ENCODE measurements at regions not wholly inside any gene's neighbourhood (a gene's known extent, or its start where the extent isn't known, plus 50 kb on each side); places are given as distances from the start of the nearest gene placed in this dataset.

GRCh38 chr2:126527836-126528490 is 128.0 kb upstream of the GYPC start:
- TF ChIP-seq CTCF (conservative IDR thresholded peaks at IDR 0.05; ENCODE audit: low read depth, low read length) (peak; percentile 44; the same call in 1 of the 2 replicates), EZH2 (IDR thresholded peaks at IDR 0.05; ENCODE audit: low read length, unreplicated experiment) (no peak), EZH2phosphoT487 (IDR thresholded peaks at IDR 0.05; ENCODE audit: borderline replicate concordance, low read length) (no peak)
